ENCODE measurements at regions not wholly inside any gene's neighbourhood (a gene's known extent, or its start where the extent isn't known, plus 50 kb on each side); places are given as distances from the start of the nearest gene placed in this dataset.
A peak's percentile ranks its signal among the peaks of the same experiment; 100 is the strongest.

DNA sequence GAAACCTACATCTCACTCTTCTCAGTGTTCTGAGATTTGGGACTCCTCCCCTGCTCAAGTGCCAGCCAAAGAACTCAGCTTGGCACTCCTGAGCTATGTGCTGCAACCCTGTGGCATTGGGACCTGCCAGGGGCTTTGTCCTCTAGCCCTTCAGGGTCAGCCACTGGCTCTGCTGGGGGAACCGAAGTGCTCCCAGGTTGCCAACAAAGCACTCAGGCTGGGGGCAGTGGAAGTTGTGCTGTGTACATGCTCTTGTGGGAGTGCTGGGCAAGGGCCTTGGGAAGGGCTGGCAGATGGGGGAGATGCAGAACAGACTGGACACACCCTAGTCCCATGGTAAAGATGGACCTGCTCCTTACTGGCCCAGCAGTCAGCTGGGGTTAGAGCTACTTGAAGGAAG, 498.6 kb downstream of the CAAP1 start:
- no peak for DNase-seq (ENCODE audit: low spot score)

DNA sequence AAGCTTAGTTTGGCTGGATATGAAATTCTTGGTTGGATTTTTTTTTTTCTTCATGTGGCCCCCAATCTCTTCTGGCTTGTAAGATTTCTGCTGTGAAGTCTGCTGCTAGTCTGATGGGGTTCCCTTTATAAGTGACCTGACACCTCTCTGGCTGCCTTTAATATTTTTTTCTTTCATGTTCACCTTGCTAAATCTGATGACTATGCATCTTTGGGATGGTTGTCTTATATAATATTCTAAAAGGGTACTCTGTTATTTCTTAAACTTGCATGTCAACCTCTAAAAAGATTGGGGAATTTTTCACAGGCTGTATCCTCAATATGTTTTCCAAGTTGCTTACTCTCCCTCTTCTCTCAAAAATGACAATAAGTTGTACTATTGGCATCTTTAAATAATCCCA, 500.0 kb downstream of the CAAP1 start:
- DNase-seq (ENCODE audit: low spot score) = no peak

DNA sequence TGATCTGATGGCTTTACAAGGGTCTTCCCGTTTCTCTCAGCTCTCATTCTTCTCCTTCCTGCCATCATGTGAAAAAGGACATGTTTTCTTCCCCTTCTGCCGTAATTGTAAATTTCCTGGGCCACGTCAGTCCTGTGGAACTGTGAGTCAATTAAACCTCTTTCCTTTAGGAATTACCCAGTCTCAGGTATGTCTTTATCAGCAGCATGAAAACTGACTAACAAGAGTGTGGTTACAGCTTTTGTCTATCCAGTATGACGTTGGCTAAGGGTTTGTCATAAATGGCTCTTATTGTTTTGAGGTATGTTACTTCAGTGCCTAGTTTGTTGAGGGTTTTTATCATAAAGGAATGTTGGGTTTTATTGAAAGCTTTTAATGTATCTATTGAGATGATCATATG, 501.6 kb downstream of the CAAP1 start:
- no peak for DNase-seq (ENCODE audit: low spot score)

DNA sequence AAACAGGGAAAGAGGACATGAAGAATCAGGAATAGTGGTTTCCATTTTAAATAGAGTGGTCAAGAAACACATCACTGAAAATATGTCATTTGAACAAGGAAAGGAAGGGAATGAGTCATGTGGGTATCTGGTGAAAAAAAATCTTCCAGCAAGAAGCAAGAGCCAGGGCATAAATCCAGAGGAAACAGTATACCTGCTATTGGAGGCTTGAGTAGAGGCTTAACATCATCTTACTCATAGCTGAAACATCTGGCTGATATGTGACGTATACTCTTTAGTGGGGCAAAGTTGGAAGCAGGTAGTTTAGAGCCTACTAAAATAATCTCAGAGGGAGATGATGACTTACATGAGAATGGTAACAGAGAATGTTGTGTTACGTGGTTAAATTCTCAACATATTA, 517.2 kb downstream of the CAAP1 start:
- DNase-seq (ENCODE audit: low spot score) = no peak

DNA sequence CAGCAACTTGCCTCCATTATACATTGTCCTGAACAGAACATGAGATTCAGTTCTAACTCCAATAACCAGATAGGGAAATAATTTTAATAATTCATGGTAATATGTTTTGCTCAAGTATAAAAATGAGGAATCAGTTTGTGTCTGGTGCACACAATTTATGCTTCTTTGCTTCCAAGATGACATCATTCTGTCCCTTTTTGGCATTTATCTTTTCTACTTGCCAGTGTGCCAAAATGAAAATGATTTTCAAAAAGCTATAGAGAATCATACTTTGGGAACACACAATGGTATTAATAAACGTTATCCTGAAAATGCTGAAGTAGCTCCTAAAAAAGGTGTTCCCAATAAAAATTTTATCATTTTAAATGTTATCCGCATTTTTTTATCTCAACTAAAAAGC, 519.0 kb downstream of the CAAP1 start:
- DNase-seq (ENCODE audit: low spot score) = no peak

DNA sequence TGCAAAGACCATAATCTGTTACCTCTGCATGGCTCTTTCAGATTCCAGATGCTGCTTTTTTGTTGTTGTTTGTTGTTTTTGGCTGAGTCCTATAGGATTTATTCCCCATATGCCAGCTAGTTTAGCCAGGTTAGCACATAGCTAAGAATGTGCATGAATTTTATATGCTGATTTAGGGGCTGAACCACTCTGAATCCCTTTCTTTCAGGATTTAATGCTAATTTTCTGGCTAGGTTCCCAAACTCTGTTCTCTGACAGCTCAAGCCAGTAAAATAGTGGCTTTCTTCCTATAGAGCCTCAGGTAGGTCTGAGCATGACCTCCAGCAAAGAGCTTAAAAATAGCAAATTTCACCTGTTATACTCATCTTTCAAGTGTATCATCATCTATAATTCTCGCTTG, 521.4 kb downstream of the CAAP1 start:
- no peak for DNase-seq (ENCODE audit: low spot score)

DNA sequence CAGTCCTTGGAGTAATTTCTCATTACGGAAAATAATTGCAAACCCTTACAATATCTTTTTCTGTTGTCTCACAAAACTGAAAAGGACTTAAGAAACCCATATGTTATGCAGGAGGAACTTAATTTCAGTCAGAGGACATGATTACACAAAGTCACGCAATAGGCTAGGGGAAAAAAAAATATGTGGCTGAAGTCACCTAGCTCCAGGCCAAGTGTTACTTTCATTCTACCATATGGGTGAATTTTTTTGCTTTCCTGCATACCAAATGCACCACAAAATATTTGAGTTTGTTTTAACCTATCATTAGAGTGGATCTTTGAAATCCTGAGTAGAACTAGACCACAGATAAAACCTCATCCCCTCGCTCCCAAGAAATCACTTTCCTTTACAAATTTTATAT, 523.5 kb downstream of the CAAP1 start:
- no peak for DNase-seq (ENCODE audit: low spot score)

DNA sequence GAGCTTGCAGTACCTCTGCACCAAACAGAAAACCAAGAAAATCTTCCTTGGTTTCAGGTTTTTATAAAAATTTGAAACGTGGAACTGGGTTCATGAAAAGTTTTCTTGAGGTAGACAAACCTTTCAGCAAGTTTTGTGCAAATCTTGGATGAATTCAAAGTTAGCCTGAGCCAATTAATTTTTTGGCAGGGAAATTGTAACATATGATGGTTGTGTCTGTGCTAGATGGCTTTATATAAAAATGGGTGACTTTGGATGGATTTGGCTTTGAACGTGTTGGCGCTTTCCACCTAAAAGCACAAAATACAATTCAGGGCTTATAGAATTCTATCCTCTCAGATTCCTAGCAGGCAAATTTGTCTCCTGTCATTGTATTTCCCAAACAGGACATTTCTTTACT, 524.4 kb downstream of the CAAP1 start:
- DNase-seq (ENCODE audit: low spot score) = no peak

DNA sequence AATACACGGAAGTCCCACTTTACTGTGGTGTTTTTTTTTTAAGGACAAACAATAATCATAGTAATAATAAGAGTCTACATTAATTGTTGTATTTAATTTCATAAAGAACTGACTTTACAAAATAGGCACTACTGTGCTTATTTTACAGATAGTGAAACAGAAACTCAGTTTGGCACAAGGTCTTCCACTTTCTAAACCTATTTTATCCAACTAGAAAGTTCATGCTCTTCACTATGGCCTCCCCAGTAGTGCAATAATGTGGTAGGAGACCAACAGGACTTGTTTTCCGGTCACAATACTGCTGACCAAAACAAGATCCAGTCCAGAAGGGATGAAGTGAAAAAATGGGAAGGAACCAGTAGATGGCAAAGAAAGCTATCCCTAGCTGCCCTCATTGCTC, 531.6 kb downstream of the CAAP1 start:
- DNase-seq (ENCODE audit: low spot score) = no peak

DNA sequence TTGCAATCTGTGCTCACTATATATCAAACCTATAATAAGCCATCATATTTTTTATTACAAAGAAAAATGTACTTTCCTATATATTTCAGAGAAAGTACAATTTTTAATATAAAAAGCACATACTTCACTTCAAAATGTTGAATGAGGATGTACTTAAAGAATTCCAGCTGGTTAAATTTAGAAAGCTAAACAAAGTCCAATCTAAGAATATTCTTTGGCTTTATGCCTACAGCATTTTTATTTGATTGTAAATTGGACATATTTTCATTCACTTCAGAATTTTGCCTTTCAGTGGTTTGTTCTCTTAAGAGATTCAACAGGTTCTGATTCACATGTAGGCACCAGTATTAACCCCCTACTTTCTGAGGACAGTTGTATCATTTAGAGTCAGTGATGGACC, 533.8 kb downstream of the CAAP1 start:
- no peak for DNase-seq (ENCODE audit: low spot score)

DNA sequence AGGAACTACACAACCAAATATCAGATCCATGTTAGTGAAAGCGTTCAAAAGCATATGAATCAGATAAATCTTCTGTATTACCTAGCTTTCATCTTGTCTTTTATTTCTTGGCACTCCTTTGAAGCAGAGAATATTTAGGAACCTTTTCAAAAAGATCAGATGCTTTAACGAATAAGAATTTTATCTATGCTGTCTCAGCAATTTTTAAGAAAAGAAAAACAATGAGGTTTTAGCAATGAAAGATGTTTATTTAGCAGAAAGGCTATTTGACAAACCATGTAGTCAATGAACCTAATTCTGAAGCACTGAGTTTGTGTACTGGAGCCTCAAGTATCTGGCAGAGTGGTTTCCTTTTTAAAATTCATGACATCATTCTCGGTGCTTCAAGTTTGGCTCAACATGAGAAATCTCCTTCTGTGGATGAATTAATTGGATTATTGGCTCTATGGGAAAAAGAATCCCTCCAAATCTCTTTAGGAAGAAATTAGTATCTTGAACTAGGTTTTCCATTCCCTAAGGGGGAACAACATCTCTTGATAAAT, 534.7 kb downstream of the CAAP1 start:
- peak; percentile 5 for DNase-seq (ENCODE audit: low spot score)

DNA sequence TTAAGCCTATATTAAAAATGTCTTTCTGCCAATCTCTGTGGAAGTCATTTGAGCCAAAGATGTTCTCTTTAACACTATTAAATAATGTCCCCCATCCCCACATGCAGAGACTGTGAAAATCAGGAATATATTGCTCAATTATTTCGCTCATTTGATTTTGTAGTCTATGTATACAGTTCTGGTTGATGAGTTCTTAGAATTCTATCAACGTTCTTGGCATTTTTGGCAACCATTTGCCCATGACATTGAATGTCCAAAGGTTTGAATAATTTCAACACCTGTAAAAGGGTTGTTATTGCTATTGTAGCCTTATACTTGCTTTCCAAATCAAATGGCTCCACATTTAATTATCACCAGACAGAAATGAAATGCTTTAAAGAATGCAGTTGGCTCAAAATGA, 536.1 kb downstream of the CAAP1 start:
- no peak for DNase-seq (ENCODE audit: low spot score)

DNA sequence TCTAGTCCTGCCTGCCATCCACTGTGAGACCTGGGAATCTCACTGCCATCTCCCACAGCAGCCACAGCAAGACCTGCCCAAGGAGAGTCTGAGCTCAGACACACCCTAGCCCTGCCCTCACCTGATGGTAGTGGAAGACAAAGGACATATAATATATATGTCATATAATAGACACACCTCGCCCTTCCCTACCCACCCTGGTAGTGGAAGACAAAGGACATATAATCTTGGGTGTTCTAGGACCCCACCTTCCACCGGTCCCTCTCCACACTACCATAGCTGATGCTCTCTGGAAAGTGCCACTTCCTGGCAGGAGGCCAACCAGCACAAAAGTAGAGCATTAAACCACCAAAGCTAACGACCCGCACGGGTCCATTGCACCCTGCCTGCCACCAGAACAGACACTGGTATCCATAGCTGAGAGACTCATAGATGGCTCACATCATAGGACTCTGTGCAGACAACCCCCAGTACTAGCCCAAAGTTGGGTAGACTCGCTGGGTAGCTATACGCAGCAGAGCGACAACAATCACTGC, 545.6 kb downstream of the CAAP1 start:
- DNase-seq (ENCODE audit: low spot score) = no peak

DNA sequence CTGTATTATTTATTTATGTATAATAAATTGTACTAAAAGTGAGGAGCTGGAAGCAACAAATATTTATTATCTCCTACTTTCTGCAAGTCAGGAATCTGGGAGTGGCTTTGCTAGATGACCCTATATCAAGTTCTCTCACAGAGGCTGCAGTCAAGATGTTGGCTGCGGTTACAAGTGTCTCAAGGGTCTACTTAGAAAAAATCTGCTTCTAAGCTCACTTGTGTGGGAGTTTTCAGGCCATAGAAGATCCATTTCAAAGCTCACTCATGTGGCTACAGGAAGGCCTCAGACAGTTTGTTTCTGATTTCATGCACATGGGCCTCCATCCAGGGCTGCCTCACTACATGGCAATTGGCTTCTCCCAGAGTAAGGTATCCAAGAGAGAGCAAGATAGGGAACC, 551.1 kb downstream of the CAAP1 start:
- no peak for DNase-seq (ENCODE audit: low spot score)

DNA sequence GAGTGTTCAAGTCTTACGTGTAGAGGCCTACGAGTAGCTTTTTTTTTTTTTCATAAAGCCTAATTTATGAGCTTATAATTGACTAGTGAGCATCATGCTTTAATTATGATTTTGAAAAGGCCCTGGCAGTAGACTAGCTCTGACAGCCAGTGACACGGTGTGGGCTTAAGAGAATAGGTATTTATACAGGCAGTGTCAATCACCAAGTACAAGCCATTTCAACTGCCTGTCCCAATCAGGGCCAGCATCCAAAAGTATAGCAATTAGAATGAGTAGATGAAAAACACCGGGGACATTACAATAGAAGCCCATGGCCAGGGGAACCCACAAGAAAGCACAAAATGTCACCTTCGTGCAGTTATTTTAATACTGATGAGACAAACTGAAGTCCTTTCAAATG, 552.8 kb downstream of the CAAP1 start:
- DNase-seq (ENCODE audit: low spot score) = no peak

DNA sequence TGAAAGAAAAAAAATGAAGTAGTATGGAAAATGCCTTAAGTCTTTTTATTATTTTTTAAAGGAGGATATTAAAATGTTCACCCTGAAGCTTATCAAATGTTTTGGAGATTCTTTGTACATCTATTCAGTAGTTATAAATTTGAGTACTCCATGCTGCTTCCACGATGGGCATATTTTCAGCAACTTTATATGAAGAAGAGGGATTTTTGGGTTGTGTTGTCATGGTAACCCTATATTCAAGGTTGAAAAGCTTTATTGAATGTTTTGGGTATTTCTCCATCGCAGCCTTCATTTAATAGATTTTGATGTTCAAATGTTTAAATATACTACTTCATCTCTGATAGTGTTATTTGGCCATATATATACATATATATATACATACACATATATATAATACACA, 557.5 kb downstream of the CAAP1 start:
- DNase-seq (ENCODE audit: low spot score) = no peak

DNA sequence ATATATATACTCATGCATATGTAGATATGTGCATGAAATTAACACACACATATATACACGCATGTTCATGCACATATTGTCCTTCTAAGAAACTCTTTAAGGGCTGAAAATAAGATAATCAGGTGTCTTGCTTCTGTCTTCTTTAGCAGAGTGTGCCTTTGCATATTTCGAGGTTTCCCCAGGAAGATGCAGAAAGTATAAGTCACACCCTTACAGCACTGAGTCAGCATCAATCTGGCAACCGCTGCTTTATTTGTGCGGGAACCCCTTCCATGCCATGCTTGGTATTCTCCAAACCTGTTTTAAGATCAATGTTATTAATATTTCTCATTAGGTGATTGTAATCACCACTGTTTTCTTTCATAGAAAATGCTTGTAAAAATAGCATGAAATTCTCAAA, 557.9 kb downstream of the CAAP1 start:
- no peak for DNase-seq (ENCODE audit: low spot score)

DNA sequence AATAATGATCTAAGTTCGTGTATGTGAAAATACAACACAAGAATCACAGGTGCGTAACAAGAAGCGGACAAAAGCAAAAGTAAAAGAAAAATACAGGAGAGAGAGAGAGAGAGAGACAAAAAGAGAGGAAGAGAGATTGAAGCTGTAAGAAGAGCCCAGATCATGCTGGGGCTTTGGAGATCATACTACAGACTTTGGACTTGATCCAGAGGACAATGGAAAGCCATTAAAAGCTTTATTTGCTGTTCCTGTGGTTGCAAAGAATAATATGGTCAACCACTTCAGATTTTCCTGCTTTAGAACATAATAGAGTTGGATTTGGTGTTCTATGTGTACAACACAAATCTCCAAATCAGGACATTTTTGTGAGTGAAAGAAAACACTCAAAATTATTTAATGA, 561.4 kb downstream of the CAAP1 start:
- DNase-seq (ENCODE audit: low spot score) = no peak

DNA sequence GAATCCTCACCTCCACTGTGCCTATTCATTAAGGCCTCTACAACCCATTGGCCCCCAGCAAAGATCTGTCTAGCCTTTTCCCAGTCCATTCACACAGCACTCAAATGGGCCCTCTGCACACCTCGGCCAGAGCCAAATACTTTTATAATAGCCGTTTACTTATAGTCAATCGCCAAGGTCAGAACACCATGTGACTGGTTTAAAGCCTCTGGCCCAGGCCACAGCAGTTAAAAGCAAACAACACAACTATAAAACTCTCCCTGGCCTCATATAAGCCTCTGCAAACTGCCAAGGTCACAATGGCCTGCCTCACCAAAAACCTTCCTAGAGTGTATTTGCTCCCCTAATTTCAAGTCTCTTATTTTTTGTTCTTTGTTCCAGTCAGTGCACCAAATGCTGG, 562.6 kb downstream of the CAAP1 start:
- no peak for DNase-seq (ENCODE audit: low spot score)

DNA sequence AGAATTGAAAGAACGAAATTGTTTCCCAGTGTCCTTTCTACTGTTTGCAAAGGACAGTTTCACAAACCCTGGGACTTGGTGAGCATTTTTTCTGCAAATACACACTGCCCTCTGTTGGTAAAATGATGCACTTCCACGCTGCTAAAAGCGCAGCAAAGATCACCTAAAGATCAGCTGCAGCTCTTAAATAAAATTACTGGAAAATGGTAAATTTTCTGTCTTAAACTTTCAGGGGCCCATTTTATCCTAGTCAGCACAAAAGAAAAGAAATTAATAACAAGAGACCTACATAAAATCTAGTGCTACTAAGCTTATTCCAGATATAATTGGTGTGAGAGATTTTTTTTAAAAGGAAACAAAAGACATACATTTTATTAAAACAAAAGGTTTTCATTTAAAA, 566.0 kb downstream of the CAAP1 start:
- peak; percentile 47 for DNase-seq (ENCODE audit: low spot score)

DNA sequence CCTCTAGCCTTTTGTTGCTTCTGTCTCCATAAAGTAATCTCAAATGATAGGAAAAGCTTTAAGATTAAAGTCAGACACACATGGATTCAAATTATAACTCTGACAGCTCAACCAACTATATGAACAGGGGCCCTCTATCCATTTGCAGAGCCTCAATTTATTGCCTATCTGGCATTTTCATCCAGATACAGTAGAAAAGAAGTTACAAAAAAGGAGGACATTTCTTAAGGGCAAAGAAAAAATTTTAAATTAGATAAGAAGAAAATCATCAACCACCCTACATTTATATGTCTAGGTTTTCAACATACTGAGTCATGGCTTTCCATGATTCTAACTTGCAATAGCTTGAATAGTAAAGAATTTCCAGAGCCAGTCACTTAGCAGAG, 567.2 kb downstream of the CAAP1 start:
- DNase-seq (ENCODE audit: low spot score) = no peak

DNA sequence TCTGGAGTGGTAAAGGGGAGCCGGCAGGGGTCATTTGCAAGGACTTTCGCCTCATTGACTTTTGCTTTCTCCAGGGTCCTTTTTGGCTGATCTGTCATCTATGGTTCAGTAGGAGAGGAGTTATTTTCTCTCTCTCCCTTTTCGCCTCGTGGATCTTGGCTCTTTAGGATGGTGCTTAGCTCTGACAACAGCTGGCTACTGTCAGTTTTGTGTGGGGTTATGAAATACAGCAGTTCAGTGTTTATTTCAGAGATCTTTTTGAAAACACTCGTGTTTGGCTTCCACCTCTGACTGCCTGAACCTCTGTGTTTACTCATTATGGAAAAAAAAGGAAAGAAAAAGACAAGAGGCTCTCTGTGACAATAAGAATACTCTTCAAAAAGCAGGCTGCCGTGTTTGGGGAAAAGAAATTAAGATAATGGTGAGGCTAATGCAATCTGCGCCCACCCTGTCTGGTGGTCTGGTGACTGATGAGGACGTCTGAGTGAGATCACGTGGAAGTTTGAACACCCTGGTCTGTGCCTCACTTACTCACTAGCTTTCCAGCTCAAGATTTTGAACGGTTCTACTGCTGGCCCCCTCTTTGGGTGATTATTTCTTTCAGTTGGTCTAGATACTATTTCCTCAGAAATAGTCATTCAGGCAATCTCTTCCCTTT, 567.7 kb downstream of the CAAP1 start:
- no peak for DNase-seq (ENCODE audit: low spot score)

DNA sequence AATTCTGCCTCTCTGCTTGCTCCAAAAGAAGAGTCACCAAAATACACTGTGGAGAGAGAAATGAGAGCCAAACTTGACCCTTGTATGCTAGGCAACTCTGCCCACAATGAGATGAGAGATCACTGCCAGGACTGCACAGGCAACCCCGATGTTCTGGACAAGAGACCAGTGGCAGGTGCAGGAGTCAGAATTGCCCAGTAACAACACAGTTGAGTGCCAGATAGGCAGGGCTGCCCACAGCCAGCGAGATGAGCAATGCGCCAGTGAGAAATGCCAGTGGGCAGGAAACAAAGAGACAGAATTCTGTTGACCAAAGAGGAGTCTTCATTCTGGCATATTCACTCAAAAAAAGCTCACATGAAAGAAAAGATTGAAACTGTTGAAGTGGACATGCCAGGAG, 570.7 kb downstream of the CAAP1 start:
- DNase-seq (ENCODE audit: low spot score) = no peak

DNA sequence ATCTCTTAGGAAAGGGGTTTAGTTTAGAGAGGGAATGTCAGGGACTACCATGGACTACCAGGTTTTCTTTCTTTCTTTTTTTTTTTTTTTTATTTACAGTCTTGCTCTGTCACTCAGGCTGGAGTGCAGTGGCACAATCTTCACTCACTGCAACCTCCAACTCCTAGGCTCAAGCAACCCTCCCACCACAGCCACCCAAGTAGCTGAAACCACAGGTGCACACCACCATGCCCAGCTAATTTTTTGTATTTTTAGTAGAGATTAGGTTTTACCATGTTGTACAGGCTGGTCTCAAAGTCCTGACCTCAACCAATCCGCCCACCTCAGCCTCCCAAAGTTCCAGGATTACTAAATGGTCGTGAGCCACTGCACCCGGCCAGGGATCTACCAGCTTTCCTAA, 572.7 kb downstream of the CAAP1 start:
- DNase-seq (ENCODE audit: low spot score) = no peak
